Hepatocyte (in vitro differentiated cells): ENCODE measurements at regions not wholly inside any gene's neighbourhood (a gene's known extent, or its start where the extent isn't known, plus 50 kb on each side); places are given as distances from the start of the nearest gene placed in this dataset.

ENCODE experiments used
- DNase-seq: peaks from one replicate; pipeline ENCODE4 v3.0.0-alpha.2; 2016; ENCODE audit warnings: low spot score
- H2AFZ ChIP-seq: fragments of 200-600 bp; sonication (generic); 2 replicates; pipeline ENCODE4 v1.6.0; 2016; ENCODE audit warnings: antibody characterized with exemption, mild to moderate bottlenecking
- H3K27ac ChIP-seq: fragments of 200-600 bp; sonication (generic); 2 replicates; pipeline ENCODE4 v1.5.1; 2016; ENCODE audit warnings: mild to moderate bottlenecking
- H3K27me3 ChIP-seq: fragments of 200-600 bp; sonication (generic); 2 replicates; pipeline ENCODE4 v1.6.1; 2016
- H3K36me3 ChIP-seq: fragments of 200-600 bp; sonication (generic); replicated peaks from 2 replicates; pipeline ENCODE4 v1.5.1; 2016; ENCODE audit warnings: low read depth; ENCODE audit not compliant: insufficient read depth
- H3K4me1 ChIP-seq: fragments of 200-600 bp; sonication (generic); 2 replicates; pipeline ENCODE4 v1.5.1; 2016; ENCODE audit warnings: mild to moderate bottlenecking, moderate library complexity; ENCODE audit not compliant: insufficient read depth
- H3K4me2 ChIP-seq: fragments of 200-600 bp; sonication (generic); 2 replicates; pipeline ENCODE4 v1.6.0; 2016
- H3K4me3 ChIP-seq: fragments of 200-600 bp; sonication (generic); 2 replicates; pipeline ENCODE4 v1.5.1; 2016; ENCODE audit warnings: mild to moderate bottlenecking
- H3K79me2 ChIP-seq: fragments of 200-600 bp; sonication (generic); 2 replicates; pipeline ENCODE4 v1.6.0; 2017; ENCODE audit warnings: mild to moderate bottlenecking
- H3K9me2 ChIP-seq: fragments of 200-600 bp; sonication (generic); replicated peaks from 2 replicates; pipeline ENCODE4 v1.6.0; 2017; ENCODE audit warnings: mild to moderate bottlenecking; ENCODE audit not compliant: insufficient read depth
- H3K9me3 ChIP-seq: fragments of 200-600 bp; sonication (generic); 2 replicates; pipeline ENCODE4 v1.5.1; 2016; ENCODE audit warnings: low read depth, mild to moderate bottlenecking
- H4K20me1 ChIP-seq: fragments of 200-600 bp; sonication (generic); 2 replicates; pipeline ENCODE4 v1.6.0; 2016; ENCODE audit warnings: mild to moderate bottlenecking; ENCODE audit not compliant: insufficient read depth, poor library complexity, severe bottlenecking
- EZH2 ChIP-seq: fragments of 200-600 bp; sonication (generic); IDR thresholded peaks from 2 replicates; pipeline ENCODE4 v1.6.1; 2016; ENCODE audit warnings: antibody characterized with exemption, mild to moderate bottlenecking, borderline replicate concordance
- EZH2phosphoT487 ChIP-seq: fragments of 200-600 bp; sonication (generic); IDR thresholded peaks from one replicate; pipeline ENCODE4 v1.6.1; 2018; ENCODE audit warnings: antibody characterized with exemption, mild to moderate bottlenecking, low read depth, moderate library complexity; ENCODE audit not compliant: unreplicated experiment, severe bottlenecking
- WGBS: methylation state at CpG from one replicate; pipeline ENCODE4 v1.1.6; 2016; ENCODE audit warnings: low lambda C conversion rate; ENCODE audit errors: missing lambda C conversion rate; 5-methylcytosine and 5-hydroxymethylcytosine counted together
- TF ChIP-seq, protein P1 (sequence below): fragments of 200-600 bp; sonication (generic); IDR thresholded peaks from 2 replicates; pipeline ENCODE4 v1.5.1; 2016; ENCODE audit warnings: antibody characterized with exemption, mild to moderate bottlenecking; ENCODE audit not compliant: poor library complexity

DNA sequence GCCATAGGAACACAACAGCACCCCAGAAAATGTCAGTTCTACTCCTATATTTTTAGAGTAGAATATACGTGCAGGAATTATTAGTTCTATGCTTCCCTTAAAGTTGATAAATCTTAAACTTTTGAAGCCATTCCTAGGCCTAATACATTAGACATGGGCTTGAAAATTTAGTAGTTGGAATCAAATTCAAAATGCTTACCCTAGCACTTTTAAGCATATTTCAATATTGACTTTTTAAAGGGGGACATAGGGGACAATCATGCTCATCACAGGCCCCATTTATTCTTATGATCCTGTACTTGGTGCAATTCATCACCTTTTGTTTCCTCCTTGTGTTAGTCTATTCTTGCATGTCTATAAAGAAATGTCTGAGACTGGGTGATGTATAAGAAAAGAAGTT, 129.0 kb downstream of the FAM174A start:
- H3K4me3 ChIP-seq: no peak overlapping the region
- WGBS: 94% methylated on average over 1 of the region's 1 CpG
- H2AFZ ChIP-seq: no peak overlapping the region
- DNase-seq: no peak
- H3K27me3 ChIP-seq: no peaks in the 10 kb centered on the region
- no peak overlapping the region for H3K4me2 ChIP-seq
- H3K79me2 ChIP-seq: no peaks in the 10 kb centered on the region
- TF ChIP-seq, protein P1, sequence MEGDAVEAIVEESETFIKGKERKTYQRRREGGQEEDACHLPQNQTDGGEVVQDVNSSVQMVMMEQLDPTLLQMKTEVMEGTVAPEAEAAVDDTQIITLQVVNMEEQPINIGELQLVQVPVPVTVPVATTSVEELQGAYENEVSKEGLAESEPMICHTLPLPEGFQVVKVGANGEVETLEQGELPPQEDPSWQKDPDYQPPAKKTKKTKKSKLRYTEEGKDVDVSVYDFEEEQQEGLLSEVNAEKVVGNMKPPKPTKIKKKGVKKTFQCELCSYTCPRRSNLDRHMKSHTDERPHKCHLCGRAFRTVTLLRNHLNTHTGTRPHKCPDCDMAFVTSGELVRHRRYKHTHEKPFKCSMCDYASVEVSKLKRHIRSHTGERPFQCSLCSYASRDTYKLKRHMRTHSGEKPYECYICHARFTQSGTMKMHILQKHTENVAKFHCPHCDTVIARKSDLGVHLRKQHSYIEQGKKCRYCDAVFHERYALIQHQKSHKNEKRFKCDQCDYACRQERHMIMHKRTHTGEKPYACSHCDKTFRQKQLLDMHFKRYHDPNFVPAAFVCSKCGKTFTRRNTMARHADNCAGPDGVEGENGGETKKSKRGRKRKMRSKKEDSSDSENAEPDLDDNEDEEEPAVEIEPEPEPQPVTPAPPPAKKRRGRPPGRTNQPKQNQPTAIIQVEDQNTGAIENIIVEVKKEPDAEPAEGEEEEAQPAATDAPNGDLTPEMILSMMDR: no peak
- no peaks in the 10 kb centered on the region for H4K20me1 ChIP-seq
- H3K4me1 ChIP-seq: no peaks in the 10 kb centered on the region
- H3K36me3 ChIP-seq: no peaks in the 10 kb centered on the region
- no peak overlapping the region for H3K27ac ChIP-seq
- H3K9me3 ChIP-seq: no peaks in the 10 kb centered on the region
- H3K9me2 ChIP-seq: no peaks in the 10 kb centered on the region

DNA sequence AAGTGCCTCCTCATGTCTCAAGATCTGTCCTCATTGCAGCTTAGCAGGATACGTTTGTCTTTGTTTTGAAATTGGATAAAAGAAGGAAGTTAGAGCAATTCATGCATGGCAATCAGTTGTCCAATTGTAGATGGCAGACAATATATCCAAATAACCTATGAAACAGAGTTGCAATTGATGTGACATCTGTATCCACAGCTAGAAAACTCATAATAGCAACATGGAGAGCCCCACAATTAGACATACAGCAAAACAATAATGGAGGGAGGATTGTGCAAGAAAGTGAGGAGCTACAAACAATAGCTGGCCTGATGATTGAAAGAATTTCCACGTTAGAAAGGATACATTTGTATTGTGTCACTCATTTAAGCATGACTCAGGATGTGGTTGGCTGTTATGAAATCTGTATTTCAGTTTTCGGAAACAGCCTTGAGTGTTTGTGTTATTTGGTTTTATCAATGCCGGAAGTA, 132.0 kb downstream of the FAM174A start:
- 73% methylated on average over 4 of the region's 4 CpGs for WGBS
- Histone ChIP-seq H3K79me2 (no peaks in the 10 kb centered on the region), H3K36me3 (no peaks in the 10 kb centered on the region), H3K4me1 (no peaks in the 10 kb centered on the region), H3K9me2 (no peaks in the 10 kb centered on the region), H4K20me1 (no peaks in the 10 kb centered on the region), H3K27me3 (no peaks in the 10 kb centered on the region), H2AFZ (no peak overlapping the region), H3K9me3 (no peaks in the 10 kb centered on the region), H3K4me2 (no peak overlapping the region), H3K4me3 (no peak overlapping the region), H3K27ac (no peak overlapping the region)
- TF ChIP-seq EZH2: no peak
- no peak for TF ChIP-seq EZH2phosphoT487
- TF ChIP-seq, protein P1: no peak
- DNase-seq: no peak

- TF ChIP-seq, protein P1: no peak
- no peak for TF ChIP-seq EZH2phosphoT487
- Histone ChIP-seq H4K20me1 (no peaks in the 10 kb centered on the region), H3K9me3 (no peaks in the 10 kb centered on the region), H3K4me1 (no peaks in the 10 kb centered on the region), H3K27ac (no peak overlapping the region), H3K36me3 (no peaks in the 10 kb centered on the region), H3K4me2 (no peak overlapping the region), H3K4me3 (no peak overlapping the region), H3K79me2 (no peaks in the 10 kb centered on the region), H3K27me3 (no peaks in the 10 kb centered on the region), H3K9me2 (no peaks in the 10 kb centered on the region), H2AFZ (no peak overlapping the region)
- DNase-seq: no peak
- 72% methylated on average over 3 of the region's 3 CpGs for WGBS
Measured at GRCh38 chr5:100668511-100668910, 133.3 kb downstream of the FAM174A start.

DNA sequence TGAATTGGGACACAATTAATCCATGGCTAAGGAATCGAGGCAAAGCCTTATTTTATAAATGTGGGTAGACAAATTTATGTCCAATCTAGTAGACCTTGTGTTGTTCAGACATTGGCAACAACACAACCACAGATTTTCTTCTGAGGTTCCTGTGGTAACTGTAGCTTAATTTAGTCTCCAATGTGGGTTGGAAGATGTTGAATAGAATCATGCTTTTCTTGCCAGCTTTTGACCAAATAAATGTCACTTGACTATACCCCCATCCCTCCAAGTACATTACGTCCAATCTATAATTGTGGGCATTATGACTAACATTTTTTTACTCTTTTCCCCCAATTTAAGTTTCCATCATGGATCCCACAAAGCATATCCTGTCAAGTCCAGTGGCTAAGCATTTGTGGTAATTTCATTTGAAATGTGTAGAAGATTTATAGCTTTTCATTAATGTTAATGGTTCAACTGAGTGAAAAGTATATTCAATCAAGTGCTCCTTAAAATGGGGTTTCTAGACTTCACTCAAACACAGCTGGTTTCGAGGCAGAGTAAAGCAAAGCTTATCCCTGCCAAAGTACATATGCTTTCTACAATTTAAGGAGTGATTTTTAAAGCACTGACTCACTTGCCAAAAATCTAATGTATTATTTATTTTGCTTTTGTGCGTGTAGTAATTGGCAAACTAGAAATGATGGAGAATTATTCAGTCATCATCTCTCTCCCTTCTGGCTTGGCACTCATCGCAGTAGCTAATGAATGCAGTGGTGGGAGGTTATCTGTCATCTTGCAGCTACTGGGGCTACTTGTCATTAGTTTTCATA, 141.8 kb downstream of the FAM174A start:
- Histone ChIP-seq H3K4me1 (no peaks in the 10 kb centered on the region), H3K27ac (no peak overlapping the region), H3K27me3 (no peaks in the 10 kb centered on the region), H4K20me1 (no peaks in the 10 kb centered on the region), H3K9me3 (no peaks in the 10 kb centered on the region), H3K79me2 (no peaks in the 10 kb centered on the region), H3K4me3 (no peak overlapping the region), H3K4me2 (no peak overlapping the region), H3K36me3 (no peaks in the 10 kb centered on the region), H3K9me2 (no peaks in the 10 kb centered on the region), H2AFZ (no peak overlapping the region)
- 83% methylated on average over 5 of the region's 5 CpGs for WGBS
- TF ChIP-seq, protein P1: no peak
- TF ChIP-seq EZH2phosphoT487: no peak
- no peak for TF ChIP-seq EZH2
- DNase-seq: no peak
